Liver (tissue), 7 donors: ENCODE measurements at regions not wholly inside any gene's neighbourhood (a gene's known extent, or its start where the extent isn't known, plus 50 kb on each side); places are given as distances from the start of the nearest gene placed in this dataset.
"Not testable (repeated sequence)": the region's sequence is repeated elsewhere in the genome, so short reads cannot be mapped to it uniquely, and the experiment has no call there.

ENCODE experiments used
- DNase-seq: peaks from one replicate; pipeline ENCODE4 v3.0.0-alpha.2; 2017; ENCODE audit warnings: low spot score
- H3K27ac ChIP-seq, 2 donors: one replicate each; pipeline ENCODE4 v1.7.0; 2013; ENCODE audit warnings: inconsistent platforms in 2 of 2, low read length in 2 of 2, control low read depth in 1 of 2, low read depth in 1 of 2, mild to moderate bottlenecking in 1 of 2
- H3K27me3 ChIP-seq, 4 donors: one replicate each; pipeline versions ENCODE4 v1.6.1 to v1.7.0; 2013; ENCODE audit warnings: low read length in 3 of 4, inconsistent platforms in 1 of 4, mild to moderate bottlenecking in 1 of 4, moderate library complexity in 1 of 4; ENCODE audit not compliant: control insufficient read depth in 4 of 4, insufficient read depth in 4 of 4
- H3K36me3 ChIP-seq, 4 donors: one replicate each; pipeline versions ENCODE4 v1.6.1 to v1.7.0; 2013; ENCODE audit warnings: low read length in 3 of 4, mild to moderate bottlenecking in 3 of 4, low read depth in 1 of 4, moderate library complexity in 1 of 4; ENCODE audit not compliant: control insufficient read depth in 4 of 4, insufficient read depth in 3 of 4
- H3K4me1 ChIP-seq, 4 donors: one replicate each; pipeline versions ENCODE4 v1.6.1 to v1.7.0; 2013; ENCODE audit warnings: low read length in 3 of 4, mild to moderate bottlenecking in 3 of 4, moderate library complexity in 1 of 4; ENCODE audit not compliant: control insufficient read depth in 4 of 4, insufficient read depth in 4 of 4
- H3K4me3 ChIP-seq, 3 donors: one replicate each; pipeline versions ENCODE4 v1.6.1 to v1.7.0; 2013; ENCODE audit warnings: low read length in 3 of 3, control low read depth in 1 of 3, low read depth in 1 of 3, mild to moderate bottlenecking in 1 of 3
- H3K9ac ChIP-seq, 2 donors: one replicate each; pipeline ENCODE4 v1.7.0; 2013; ENCODE audit warnings: low read length in 2 of 2, mild to moderate bottlenecking in 2 of 2, moderate library complexity in 2 of 2, control low read depth in 1 of 2, low read depth in 1 of 2
- H3K9me3 ChIP-seq, 4 donors: one replicate each; pipeline versions ENCODE4 v1.6.1 to v1.7.0; 2013; ENCODE audit warnings: low read length in 3 of 4; ENCODE audit not compliant: control insufficient read depth in 4 of 4
- ATF3 ChIP-seq: IDR thresholded peaks from 2 replicates; pipeline ENCODE4 v1.6.1; 2016; ENCODE audit warnings: antibody characterized with exemption
- EGR1 ChIP-seq, 2 donors: IDR thresholded peaks; 2 replicates each; pipeline ENCODE4 v1.6.1; 2016 to 2018; ENCODE audit warnings: antibody characterized with exemption in 2 of 2, low read depth in 2 of 2
- FOXA1 ChIP-seq: IDR thresholded peaks from 2 replicates; pipeline ENCODE4 v1.6.1; 2016; ENCODE audit warnings: antibody characterized with exemption
- FOXA2 ChIP-seq: IDR thresholded peaks from 2 replicates; pipeline ENCODE4 v1.6.1; 2016; ENCODE audit warnings: antibody characterized with exemption
- GABPA ChIP-seq, 2 donors: IDR thresholded peaks in 1 of 2; conservative IDR thresholded peaks in 1 of 2; 2 replicates each; pipeline ENCODE4 v1.6.1; 2016; ENCODE audit warnings: antibody characterized with exemption in 2 of 2, mild to moderate bottlenecking in 1 of 2, moderate library complexity in 1 of 2
- HNF4A ChIP-seq, 2 donors: conservative IDR thresholded peaks; 2 replicates each; pipeline ENCODE4 v1.6.1; 2016; ENCODE audit warnings: antibody characterized with exemption in 2 of 2, mild to moderate bottlenecking in 2 of 2
- HNF4G ChIP-seq: IDR thresholded peaks from 2 replicates; pipeline ENCODE4 v1.6.1; 2016; ENCODE audit warnings: antibody characterized with exemption
- JUND ChIP-seq, 2 donors: IDR thresholded peaks; 2 replicates each; pipeline ENCODE4 v1.6.1; 2016; ENCODE audit warnings: antibody characterized with exemption in 2 of 2
- MAX ChIP-seq: IDR thresholded peaks from 2 replicates; pipeline ENCODE4 v1.6.1; 2016; ENCODE audit warnings: antibody characterized with exemption
- NR2F2 ChIP-seq: IDR thresholded peaks from 2 replicates; pipeline ENCODE4 v1.6.1; 2016; ENCODE audit warnings: antibody characterized with exemption
- RAD21 ChIP-seq, 2 donors: IDR thresholded peaks; 2 replicates each; pipeline ENCODE4 v1.6.1; 2016; ENCODE audit warnings: antibody characterized with exemption in 2 of 2, mild to moderate bottlenecking in 2 of 2
- REST ChIP-seq: IDR thresholded peaks from 2 replicates; pipeline ENCODE4 v1.6.1; 2016; ENCODE audit warnings: antibody characterized with exemption, mild to moderate bottlenecking
- RXRA ChIP-seq, 2 donors: IDR thresholded peaks; 2 replicates each; pipeline ENCODE4 v1.6.1; 2017 to 2018; ENCODE audit warnings: antibody characterized with exemption in 2 of 2, mild to moderate bottlenecking in 1 of 2
- SP1 ChIP-seq: IDR thresholded peaks from 2 replicates; pipeline ENCODE4 v1.6.1; 2018; ENCODE audit warnings: antibody characterized with exemption, mild to moderate bottlenecking
- TAF1 ChIP-seq: conservative IDR thresholded peaks from 2 replicates; pipeline ENCODE4 v1.6.1; 2016; ENCODE audit warnings: antibody characterized with exemption, mild to moderate bottlenecking
- YY1 ChIP-seq: IDR thresholded peaks from 2 replicates; pipeline ENCODE4 v1.6.1; 2016; ENCODE audit warnings: antibody characterized with exemption, mild to moderate bottlenecking
- ZBTB33 ChIP-seq: IDR thresholded peaks from 2 replicates; pipeline ENCODE4 v1.6.1; 2016; ENCODE audit warnings: antibody characterized with exemption
- WGBS: extraction: QIAGEN DNeasy Blood & Tissue Kit; methylation state at CpG from one replicate; pipeline ENCODE4 v1.1.7; 2013; 5-methylcytosine and 5-hydroxymethylcytosine counted together
- donor health status: healthy.
- donor health status: healthy.
- donor health status: healthy.
- donor health status: healthy.

GRCh38 chr3:31114929-31115283, 220.4 kb upstream of the GADL1 start:
- H3K9me3 ChIP-seq = no peaks in the 10 kb centered on the region
- TF ChIP-seq HNF4A (conservative IDR thresholded peaks at IDR 0.05) (no peak), RAD21 (IDR thresholded peaks at IDR 0.05) (no peak), RXRA (IDR thresholded peaks at IDR 0.05) (no peak), YY1 (no peak), JUND (IDR thresholded peaks at IDR 0.05) (no peak), SP1 (no peak), REST (no peak), MAX (no peak)
- no peaks in the 10 kb centered on the region for H3K4me1 ChIP-seq
- no peak for DNase-seq
- no peaks in the 10 kb centered on the region for H3K27me3 ChIP-seq
- WGBS = 85% methylated on average over 1 of the region's 1 CpG
- no peak overlapping the region for H3K9ac ChIP-seq
- H3K27ac ChIP-seq = no peak overlapping the region
- H3K4me3 ChIP-seq = no peak overlapping the region
- no peaks in the 10 kb centered on the region for H3K36me3 ChIP-seq

GRCh38 chr3:31115531-31115930, 221.1 kb upstream of the GADL1 start:
- DNase-seq, H3K9ac ChIP-seq, H3K36me3 ChIP-seq, H3K9me3 ChIP-seq, H3K27ac ChIP-seq, H3K4me1 ChIP-seq, H3K4me3 ChIP-seq, H3K27me3 ChIP-seq: not testable (repeated sequence)
- WGBS = 81% methylated on average over 2 of the region's 2 CpGs

GRCh38 chr3:31116651-31117050, 222.2 kb upstream of the GADL1 start:
- H3K27me3 ChIP-seq = no peaks in the 10 kb centered on the region
- DNase-seq = no peak
- no peak overlapping the region for H3K4me3 ChIP-seq
- H3K9ac ChIP-seq = no peak overlapping the region
- no peaks in the 10 kb centered on the region for H3K4me1 ChIP-seq
- no peaks in the 10 kb centered on the region for H3K36me3 ChIP-seq
- H3K9me3 ChIP-seq = no peaks in the 10 kb centered on the region
- WGBS = 98% methylated on average over 2 of the region's 2 CpGs
- H3K27ac ChIP-seq = no peak overlapping the region
- no peak for TF ChIP-seq GABPA (IDR thresholded peaks at IDR 0.05 in 1 of 2, conservative IDR thresholded peaks at IDR 0.05 in 1 of 2)
- no peak for TF ChIP-seq TAF1
- no peak for TF ChIP-seq NR2F2
- no peak for TF ChIP-seq YY1
- no peak for TF ChIP-seq RAD21 (IDR thresholded peaks at IDR 0.05)
- TF ChIP-seq FOXA1 = no peak
- no peak for TF ChIP-seq JUND (IDR thresholded peaks at IDR 0.05)
- TF ChIP-seq MAX = no peak
- no peak for TF ChIP-seq REST
- TF ChIP-seq ATF3 = no peak
- no peak for TF ChIP-seq EGR1 (IDR thresholded peaks at IDR 0.05; ENCODE audit: low read depth in 2 of 2)
- TF ChIP-seq HNF4G = no peak
- TF ChIP-seq FOXA2 = no peak
- TF ChIP-seq HNF4A (conservative IDR thresholded peaks at IDR 0.05) = no peak
- no peak for TF ChIP-seq RXRA (IDR thresholded peaks at IDR 0.05)
- TF ChIP-seq SP1 = no peak
- TF ChIP-seq ZBTB33 = no peak
